HG02759 (cell line): ENCODE measurements at regions not wholly inside any gene's neighbourhood (a gene's known extent, or its start where the extent isn't known, plus 50 kb on each side); places are given as distances from the start of the nearest gene placed in this dataset.

Source experiments
- ATAC-seq: cut with Tn5 transposase; IDR thresholded peaks from one replicate; pipeline ENCODE4 v1.9.1; 2021; ENCODE audit warnings: mild to moderate bottlenecking, moderate library complexity; ENCODE audit not compliant: unreplicated experiment

DNA sequence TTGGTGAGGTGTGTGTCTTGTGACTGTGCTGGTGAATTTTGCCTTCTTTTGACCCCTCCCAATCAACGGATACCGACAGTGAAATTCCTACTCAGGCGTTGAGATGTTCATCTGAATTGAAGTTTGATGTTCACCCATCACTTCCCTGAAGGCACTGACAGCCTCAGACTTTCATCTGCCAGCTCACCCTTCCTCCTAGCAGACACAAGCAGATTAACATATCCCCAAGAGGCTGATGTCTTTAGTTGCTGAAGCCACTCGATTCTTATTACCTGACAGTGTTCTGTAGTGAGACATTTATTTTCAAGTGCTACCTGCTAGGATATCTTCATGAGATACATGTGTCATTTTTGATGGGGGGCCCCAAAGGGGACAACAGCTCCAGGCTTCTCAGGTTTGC, 1330.1 kb upstream of the PIK3C3 start:
- ATAC-seq = no peak

DNA sequence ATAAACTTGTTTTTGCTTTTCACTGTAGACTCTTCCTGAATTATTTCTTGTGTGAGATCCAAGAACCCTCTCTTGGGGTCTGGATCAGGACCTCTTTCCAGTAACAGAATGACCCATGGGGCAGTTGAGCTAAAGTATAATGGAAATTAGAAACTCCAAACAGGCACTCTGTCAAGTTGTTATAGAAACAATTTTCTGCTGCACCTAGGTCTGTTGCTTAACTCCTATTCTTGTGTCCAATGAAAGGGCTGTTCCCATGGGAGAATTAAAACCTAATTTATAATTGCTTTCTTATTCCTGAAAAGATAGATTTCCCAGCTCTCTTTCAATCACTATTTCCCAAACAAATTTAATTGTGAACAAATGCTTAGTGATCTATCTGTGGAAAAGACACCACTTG, 1341.3 kb upstream of the PIK3C3 start:
- no peak for ATAC-seq

- ATAC-seq = no peak
Measured at GRCh38 chr18:40612356-40612755, 1342.7 kb upstream of the PIK3C3 start.

GRCh38 chr18:40608226-40608625, 1346.8 kb upstream of the PIK3C3 start:
- ATAC-seq = no peak

DNA sequence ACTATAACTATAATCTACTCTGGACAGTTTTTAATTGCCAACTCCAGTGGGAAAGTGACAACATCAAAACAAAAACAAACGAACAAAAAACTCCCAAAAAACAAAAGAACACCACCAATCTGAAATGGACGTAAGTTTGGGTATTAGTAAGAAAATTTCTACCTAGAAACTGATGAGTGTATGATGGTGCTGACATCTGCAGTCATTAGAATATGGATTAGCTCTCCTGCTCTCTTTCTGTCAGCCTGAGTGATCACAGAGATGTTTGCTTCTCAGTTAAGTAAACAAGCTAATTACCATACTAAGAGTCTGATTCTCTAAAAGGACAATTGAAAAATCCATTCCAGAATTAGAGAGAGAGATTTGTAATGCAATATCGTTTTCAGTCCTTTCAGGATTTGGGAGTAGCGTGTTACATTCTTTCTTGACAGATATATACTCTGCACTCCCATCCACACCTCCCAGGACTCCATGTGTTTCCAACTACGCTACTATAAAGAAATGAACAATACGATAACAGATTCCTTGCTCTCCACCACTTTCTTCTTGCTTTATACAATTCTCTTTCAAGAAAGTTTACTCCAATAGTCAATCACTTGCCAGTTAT, 1347.4 kb upstream of the PIK3C3 start:
- no peak for ATAC-seq

- ATAC-seq = no peak
Measured at GRCh38 chr18:40606996-40607395, 1348.0 kb upstream of the PIK3C3 start.

DNA sequence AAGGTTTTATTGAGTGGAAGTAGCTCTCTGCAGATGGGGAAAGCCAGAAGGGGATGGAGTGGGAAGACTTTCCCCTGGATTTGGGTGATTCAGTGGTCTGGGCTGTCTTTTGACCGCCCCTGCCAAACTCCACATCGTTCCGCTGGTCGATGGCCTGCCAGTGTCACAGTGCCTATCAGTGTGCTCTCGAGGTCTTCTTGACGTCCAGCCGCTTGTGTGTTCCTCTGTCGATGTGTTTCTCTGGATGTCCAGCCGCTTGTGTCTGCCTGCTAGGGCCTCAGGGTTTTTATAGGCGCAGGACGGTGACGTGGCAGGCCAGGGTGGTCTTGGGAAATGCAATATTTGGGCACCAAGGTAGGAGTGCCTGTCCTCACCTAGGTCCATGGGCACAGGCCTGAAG, 1371.4 kb upstream of the PIK3C3 start:
- ATAC-seq = no peak

DNA sequence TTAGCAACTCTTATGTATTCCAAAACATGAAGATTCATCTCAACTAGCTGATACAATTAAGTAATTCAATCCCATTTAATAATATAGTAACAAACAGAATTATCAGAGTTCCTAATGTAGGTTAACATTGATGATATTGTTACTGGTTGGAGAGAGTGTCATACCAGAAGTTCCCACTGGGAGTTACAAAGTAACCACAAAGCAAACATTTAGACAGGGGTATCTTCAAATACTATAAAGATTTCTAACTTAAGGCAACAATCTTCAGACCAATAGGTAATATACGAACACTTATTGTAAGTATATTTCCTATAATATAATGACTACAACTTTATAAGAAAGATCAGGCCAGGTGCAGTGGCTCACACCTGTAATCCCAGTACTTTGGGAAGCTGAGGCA, 1372.9 kb upstream of the PIK3C3 start:
- no peak for ATAC-seq

DNA sequence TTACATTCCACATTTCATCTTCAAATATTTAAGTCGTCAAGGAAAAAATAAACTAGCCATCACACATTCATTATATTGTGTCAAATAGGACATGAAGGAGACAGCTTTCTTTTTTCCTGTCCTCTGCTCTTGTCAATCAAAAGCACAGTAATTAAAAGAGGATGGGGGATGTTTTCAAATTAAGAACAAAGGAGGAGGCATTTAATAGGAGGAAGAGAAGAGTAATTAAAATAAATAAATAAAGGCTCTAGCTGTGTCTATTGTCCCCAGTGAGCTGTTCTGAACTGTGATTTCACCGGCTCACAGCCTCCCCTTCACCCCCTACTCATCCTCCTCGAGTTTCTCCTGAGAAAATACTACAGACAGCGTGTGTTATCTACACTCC, 1377.1 kb upstream of the PIK3C3 start:
- no peak for ATAC-seq

DNA sequence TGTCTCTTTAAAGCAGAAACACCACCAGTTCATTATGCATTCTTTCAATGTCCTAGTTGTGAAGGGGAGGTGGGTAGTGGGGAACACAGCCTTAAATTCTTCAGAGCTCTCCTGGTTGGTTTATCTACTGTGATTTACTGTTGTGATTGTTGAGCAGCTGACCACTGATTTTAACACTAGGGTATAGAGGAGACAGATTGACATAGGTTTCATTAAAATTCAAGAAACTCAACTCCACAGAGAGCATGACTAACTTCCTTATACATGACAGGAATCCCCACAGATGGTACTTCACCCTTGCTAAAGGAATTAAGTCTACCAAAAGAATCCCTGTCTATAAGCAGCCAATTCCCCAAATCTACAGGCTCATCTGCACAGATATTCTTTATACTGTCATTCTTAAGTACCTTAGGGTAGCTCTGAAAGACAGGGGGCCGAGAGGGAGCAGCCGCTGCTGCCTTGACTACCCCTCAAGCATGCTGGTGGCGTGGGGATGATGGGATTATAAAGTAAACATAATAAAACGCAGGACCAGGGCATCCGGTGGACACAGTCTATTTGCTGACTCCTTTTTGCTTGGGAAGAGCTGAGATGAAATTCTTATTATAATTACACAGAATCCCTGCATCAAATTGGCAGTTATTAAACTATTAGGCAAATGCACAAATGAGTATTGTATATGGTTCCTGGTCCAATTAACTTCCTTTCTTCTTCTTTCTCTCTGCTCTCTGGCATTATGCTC, 1377.6 kb upstream of the PIK3C3 start:
- ATAC-seq = no peak

DNA sequence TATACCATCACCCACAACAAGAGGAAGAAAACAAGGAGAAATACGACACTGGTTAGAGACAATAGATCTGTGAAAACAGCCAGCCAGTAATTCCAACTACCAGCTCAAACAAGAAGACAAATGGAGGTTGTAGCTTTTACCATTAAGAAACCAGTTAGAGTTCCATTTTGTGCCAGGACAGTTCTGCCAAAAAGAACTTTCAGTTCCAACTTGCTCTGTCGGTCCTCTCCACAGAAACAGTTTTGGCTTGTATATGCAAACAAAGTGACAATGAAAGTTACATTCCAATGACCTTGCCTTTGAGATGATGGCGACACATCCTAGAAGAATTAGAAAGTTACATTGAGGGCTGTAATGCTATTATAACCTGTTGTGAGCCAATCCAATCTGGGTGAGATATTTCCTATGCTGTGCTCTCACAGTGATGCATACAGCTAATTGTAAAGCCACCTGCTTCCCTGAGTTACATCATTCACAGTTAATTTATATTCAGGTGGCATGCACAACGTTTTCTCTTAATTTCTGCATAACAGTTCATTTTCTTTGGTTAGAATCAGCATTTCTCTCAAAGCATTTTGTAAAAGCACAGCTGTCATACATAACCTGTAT, 1378.4 kb upstream of the PIK3C3 start:
- ATAC-seq = no peak

GRCh38 chr18:40570615-40571014, 1384.4 kb upstream of the PIK3C3 start:
- no peak for ATAC-seq

DNA sequence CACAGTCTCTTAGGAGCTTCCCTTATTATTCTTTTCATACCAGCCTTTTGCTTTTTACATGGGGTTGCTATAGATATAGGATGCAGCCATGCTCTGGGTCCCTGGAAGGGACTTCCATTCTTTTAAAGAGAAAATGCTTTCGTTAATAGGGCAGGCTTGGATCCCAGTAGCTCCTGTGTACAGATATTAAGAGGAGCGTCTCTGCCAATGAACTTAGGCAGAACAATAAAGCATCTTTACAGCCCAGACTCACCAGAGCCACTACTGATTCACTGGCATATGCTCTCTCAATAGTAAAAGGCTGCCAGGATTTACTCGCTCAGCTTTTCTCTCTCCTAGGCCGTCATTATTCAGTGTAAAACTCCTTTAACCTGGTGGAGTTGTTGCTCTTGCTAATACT, 1385.4 kb upstream of the PIK3C3 start:
- no peak for ATAC-seq

- no peak for ATAC-seq
Measured at GRCh38 chr18:40566510-40566844, 1388.6 kb upstream of the PIK3C3 start.

DNA sequence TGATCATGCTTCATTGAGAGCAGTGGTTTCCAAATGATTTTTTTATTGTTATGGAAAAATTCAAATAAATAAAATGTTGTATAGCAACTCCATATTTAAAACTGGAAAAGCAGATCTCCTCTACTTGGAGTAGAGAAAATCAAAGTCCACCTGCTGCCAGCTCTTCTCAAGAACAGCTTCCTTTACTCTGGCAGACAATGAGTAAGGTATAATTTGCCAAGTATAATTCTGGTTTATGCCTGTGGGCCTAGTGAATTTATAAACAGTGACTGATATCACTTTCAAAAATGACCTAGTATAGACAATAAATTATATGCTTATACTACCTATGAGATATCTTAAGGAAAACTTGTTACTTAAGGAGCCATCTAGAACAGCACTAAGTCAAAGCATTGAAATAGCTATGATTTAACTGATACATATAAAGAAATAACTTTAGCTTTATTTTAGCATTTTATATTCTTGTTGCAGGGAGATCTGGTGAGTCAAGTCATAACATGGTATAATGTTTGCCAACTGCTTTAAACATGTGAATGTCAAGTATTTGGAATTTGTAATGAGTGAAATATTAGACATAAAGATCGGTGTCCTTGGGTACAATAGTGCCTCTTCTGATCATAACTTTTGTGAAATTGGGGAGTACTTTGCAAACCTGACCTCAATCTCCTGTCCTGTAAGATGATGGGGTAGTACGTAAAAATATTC, 1389.1 kb upstream of the PIK3C3 start:
- no peak for ATAC-seq

DNA sequence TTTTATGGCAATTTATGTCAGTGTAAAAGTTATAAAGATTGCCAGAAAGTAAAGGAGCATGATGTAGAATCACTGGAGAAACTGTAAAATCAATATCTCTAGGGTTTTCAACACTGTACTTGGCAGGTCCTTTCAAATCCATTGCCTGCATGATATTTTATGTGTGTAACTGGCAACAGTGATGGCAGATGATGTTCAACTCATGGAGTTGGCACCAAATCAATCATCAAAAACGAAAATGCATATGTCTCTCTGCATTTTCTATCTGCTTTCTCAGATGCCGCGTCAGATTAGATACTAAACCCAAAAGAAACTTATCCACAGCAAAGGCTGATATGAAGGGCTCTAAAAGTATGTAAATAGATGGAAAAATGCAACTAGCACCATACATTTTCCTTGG, 1395.5 kb upstream of the PIK3C3 start:
- no peak for ATAC-seq

- no peak for ATAC-seq
Measured at GRCh38 chr18:40558706-40559392, 1396.2 kb upstream of the PIK3C3 start.

DNA sequence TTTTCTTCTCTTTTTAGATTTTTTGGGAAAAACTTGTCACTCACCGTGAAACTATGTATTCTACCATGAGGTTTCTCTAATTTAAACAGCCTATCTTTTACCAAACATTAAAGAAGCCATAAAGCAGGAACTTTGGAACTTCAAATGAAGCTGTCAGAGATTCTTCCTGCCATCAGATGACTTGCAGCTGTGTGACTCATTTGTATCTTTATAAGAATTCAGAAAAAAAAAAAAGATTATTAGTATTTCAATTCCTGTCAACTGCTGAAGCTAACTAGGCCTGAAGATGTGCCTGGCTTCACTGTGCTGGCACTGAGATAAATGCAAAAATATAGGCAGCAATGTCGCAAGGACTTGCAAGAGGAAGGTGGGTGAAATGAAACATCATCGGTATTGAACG, 1399.1 kb upstream of the PIK3C3 start:
- ATAC-seq = no peak

DNA sequence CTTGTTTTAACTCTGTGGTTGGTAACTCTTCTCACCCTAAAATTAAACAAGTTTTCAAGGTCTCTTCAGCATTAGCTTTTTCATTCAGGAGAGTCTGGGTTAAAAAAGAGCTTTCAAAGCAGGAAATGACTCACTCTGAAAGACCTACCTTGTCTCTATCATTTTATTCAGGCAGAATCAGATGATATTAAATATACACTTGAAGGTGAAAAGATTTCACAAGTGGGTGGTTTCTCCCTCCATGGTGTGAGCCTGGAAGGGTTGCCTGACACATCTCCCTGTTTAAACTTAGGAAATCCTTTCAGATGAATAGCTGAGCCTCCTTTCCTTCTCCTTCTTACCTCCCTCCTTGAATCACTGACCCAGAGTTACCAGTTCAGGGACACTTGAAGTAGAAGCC, 1402.0 kb upstream of the PIK3C3 start:
- no peak for ATAC-seq

GRCh38 chr18:40546875-40547274, 1408.2 kb upstream of the PIK3C3 start:
- ATAC-seq = no peak

- no peak for ATAC-seq
Measured at GRCh38 chr18:40534723-40535122, 1420.3 kb upstream of the PIK3C3 start.
